ENCODE measurements at regions not wholly inside any gene's neighbourhood (a gene's known extent, or its start where the extent isn't known, plus 50 kb on each side); places are given as distances from the start of the nearest gene placed in this dataset.

GRCh38 chr5:136731241-136731900 is 366.0 kb upstream of the TRPC7 start:
- Histone ChIP-seq H3K79me2 (ENCODE audit: control insufficient read depth, insufficient read depth, low read length) (no peaks in the 10 kb centered on the region), H3K4me1 (ENCODE audit: control insufficient read depth in 2 of 2, insufficient read depth in 2 of 2, low read length in 2 of 2) (no peaks in the 10 kb centered on the region), H3K9me3 (ENCODE audit: control extremely low read depth in 1 of 3, control insufficient read depth in 2 of 3, insufficient read depth in 1 of 3, low read length in 2 of 3) (peaks cover 0 to 5% (median 0%) of the 10 kb centered on the region in 3 donors), H4K20me1 (ENCODE audit: control insufficient read depth, insufficient read depth, low read length, poor library complexity, severe bottlenecking) (no peaks in the 10 kb centered on the region), H3K9ac (ENCODE audit: low read length) (no peak overlapping the region), H3K4me3 (ENCODE audit: control extremely low read depth in 1 of 5, extremely low read depth in 1 of 5, insufficient read depth in 1 of 5, low read depth in 2 of 5, low read length in 4 of 5) (no peak overlapping the region), H3K27ac (ENCODE audit: low read length in 2 of 2) (no peak overlapping the region), H3K4me2 (replicated peaks; ENCODE audit: low read depth, low read length, poor library complexity, severe bottlenecking) (no peak overlapping the region), H3K27me3 (replicated peaks in 1 of 4; ENCODE audit: control extremely low read depth in 1 of 4, control insufficient read depth in 3 of 4, insufficient read depth in 4 of 4, low read length in 3 of 4) (no peaks in the 10 kb centered on the region), H2AFZ (ENCODE audit: insufficient read depth, low read depth, low read length, poor library complexity, severe bottlenecking) (no peak overlapping the region), H3K36me3 (replicated peaks in 1 of 2; ENCODE audit: control extremely low read depth in 1 of 2, control insufficient read depth in 1 of 2, extremely low read depth in 1 of 2, insufficient read depth in 2 of 2, low read length in 1 of 2) (no peaks in the 10 kb centered on the region)
- WGBS (ENCODE audit: insufficient coverage), result no CpG with 5 or more reads among the region's 3 CpGs
- Mint-ChIP-seq H3K27me3 (no peaks in the 10 kb centered on the region), H3K4me3 (no peak overlapping the region), H3K4me1 (no peaks in the 10 kb centered on the region), H3K27ac (no peak overlapping the region), H3K9me3 (ENCODE audit: insufficient read depth) (no peaks in the 10 kb centered on the region)
- intact Hi-C loops (cut with micrococcal nuclease), result no loop called here
- CTCF ChIA-PET, result no interaction called here
- TF ChIP-seq EZH2 (IDR thresholded peaks at IDR 0.05; ENCODE audit: borderline replicate concordance, insufficient read depth, low read depth, low read length, poor library complexity, severe bottlenecking), result no peak
- TF ChIP-seq, protein P1, sequence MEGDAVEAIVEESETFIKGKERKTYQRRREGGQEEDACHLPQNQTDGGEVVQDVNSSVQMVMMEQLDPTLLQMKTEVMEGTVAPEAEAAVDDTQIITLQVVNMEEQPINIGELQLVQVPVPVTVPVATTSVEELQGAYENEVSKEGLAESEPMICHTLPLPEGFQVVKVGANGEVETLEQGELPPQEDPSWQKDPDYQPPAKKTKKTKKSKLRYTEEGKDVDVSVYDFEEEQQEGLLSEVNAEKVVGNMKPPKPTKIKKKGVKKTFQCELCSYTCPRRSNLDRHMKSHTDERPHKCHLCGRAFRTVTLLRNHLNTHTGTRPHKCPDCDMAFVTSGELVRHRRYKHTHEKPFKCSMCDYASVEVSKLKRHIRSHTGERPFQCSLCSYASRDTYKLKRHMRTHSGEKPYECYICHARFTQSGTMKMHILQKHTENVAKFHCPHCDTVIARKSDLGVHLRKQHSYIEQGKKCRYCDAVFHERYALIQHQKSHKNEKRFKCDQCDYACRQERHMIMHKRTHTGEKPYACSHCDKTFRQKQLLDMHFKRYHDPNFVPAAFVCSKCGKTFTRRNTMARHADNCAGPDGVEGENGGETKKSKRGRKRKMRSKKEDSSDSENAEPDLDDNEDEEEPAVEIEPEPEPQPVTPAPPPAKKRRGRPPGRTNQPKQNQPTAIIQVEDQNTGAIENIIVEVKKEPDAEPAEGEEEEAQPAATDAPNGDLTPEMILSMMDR (IDR thresholded peaks at IDR 0.05), result no peak
- POLR2A ChIA-PET, result no interaction called here
- DNase-seq (no peak), ATAC-seq (ENCODE audit: low read depth) (no peak)

DNA sequence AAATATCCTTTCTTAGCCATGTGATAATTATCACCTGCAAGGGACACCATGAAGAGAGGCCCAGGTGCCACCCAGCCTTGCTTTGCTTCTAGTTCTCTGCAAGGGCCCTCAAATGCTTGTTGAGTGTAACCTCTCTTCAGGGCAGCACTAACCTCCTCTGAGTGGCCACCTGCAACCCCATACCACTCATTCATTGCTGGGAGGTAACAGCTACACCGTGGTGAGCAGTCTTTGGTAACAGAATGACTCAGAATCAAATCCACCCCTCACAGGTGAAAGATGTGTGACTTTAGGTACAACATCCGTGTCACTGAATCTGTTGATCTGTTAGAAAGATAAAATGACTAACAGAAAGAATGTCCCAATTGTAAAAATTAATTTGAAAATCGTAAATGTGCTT is 365.1 kb upstream of the TRPC7 start:
- Histone ChIP-seq H3K79me2 (ENCODE audit: control insufficient read depth, insufficient read depth, low read length) (no peaks in the 10 kb centered on the region), H3K4me3 (ENCODE audit: control extremely low read depth in 1 of 5, extremely low read depth in 1 of 5, insufficient read depth in 1 of 5, low read depth in 2 of 5, low read length in 4 of 5) (no peak overlapping the region), H3K9me3 (ENCODE audit: control extremely low read depth in 1 of 3, control insufficient read depth in 2 of 3, insufficient read depth in 1 of 3, low read length in 2 of 3) (peaks cover 0 to 5% (median 0%) of the 10 kb centered on the region in 3 donors), H3K9ac (ENCODE audit: low read length) (no peak overlapping the region), H3K4me2 (replicated peaks; ENCODE audit: low read depth, low read length, poor library complexity, severe bottlenecking) (no peak overlapping the region), H3K4me1 (ENCODE audit: control insufficient read depth in 2 of 2, insufficient read depth in 2 of 2, low read length in 2 of 2) (no peaks in the 10 kb centered on the region), H2AFZ (ENCODE audit: insufficient read depth, low read depth, low read length, poor library complexity, severe bottlenecking) (no peak overlapping the region), H3K36me3 (replicated peaks in 1 of 2; ENCODE audit: control extremely low read depth in 1 of 2, control insufficient read depth in 1 of 2, extremely low read depth in 1 of 2, insufficient read depth in 2 of 2, low read length in 1 of 2) (no peaks in the 10 kb centered on the region), H3K27ac (ENCODE audit: low read length in 2 of 2) (no peak overlapping the region), H3K27me3 (replicated peaks in 1 of 4; ENCODE audit: control extremely low read depth in 1 of 4, control insufficient read depth in 3 of 4, insufficient read depth in 4 of 4, low read length in 3 of 4) (no peaks in the 10 kb centered on the region), H4K20me1 (ENCODE audit: control insufficient read depth, insufficient read depth, low read length, poor library complexity, severe bottlenecking) (no peaks in the 10 kb centered on the region)
- ATAC-seq (ENCODE audit: low read depth) (no peak), DNase-seq (no peak)
- ChIA-PET CTCF (no interaction called here), POLR2A (no interaction called here)
- TF ChIP-seq EZH2 (IDR thresholded peaks at IDR 0.05; ENCODE audit: borderline replicate concordance, insufficient read depth, low read depth, low read length, poor library complexity, severe bottlenecking), result no peak
- TF ChIP-seq, protein P1 (IDR thresholded peaks at IDR 0.05), result no peak
- H3K27ac Mint-ChIP-seq, result no peak overlapping the region
- 55% methylated on average over 2 of the region's 3 CpGs for WGBS (ENCODE audit: insufficient coverage)
- H3K4me1 Mint-ChIP-seq, result no peaks in the 10 kb centered on the region
- H3K4me3 Mint-ChIP-seq, result no peak overlapping the region
- intact Hi-C loops (cut with micrococcal nuclease), result no loop called here
- H3K9me3 Mint-ChIP-seq (ENCODE audit: insufficient read depth), result no peaks in the 10 kb centered on the region
- H3K27me3 Mint-ChIP-seq, result no peaks in the 10 kb centered on the region
